A549 (cell line): ENCODE measurements at regions not wholly inside any gene's neighbourhood (a gene's known extent, or its start where the extent isn't known, plus 50 kb on each side); places are given as distances from the start of the nearest gene placed in this dataset.

Experiments used
- ATAC-seq, 2 experiments: fragments of 200-7000 bp in 1 of 2; fragments of >200 bp in 1 of 2; cut with Nextera tagmentation in 1 of 2; cut with Tn5 transposase in 1 of 2; 3 replicates each; pipeline versions ENCODE4 v1.8.0 to v1.9.1; 2018 to 2020; ENCODE audit warnings: mild to moderate bottlenecking in 1 of 2, moderate library complexity in 1 of 2
- CTCF ChIA-PET: fragments of 300-600 bp; sonication (Branson Sonifier 250); formaldehyde crosslinking; extraction: SDS; loops from one replicate; lab custom pipeline; 2021; ENCODE audit warnings: antibody characterized with exemption, inconsistent platforms; lab: Yijun Ruan, JAX
- POLR2A ChIA-PET: fragments of 350-600 bp; formaldehyde crosslinking; extraction: SDS; loops from one replicate; lab custom pipeline; 2021; ENCODE audit warnings: antibody characterized with exemption, inconsistent platforms; lab: Yijun Ruan, JAX
- DNase-seq, 2 experiments: peaks; one replicate each; pipeline versions ENCODE4 v3.0.0 to v3.0.0-alpha.2; 2011 to 2016; ENCODE audit warnings: low read depth in 1 of 2, low spot score in 1 of 2
- FAIRE-seq: peaks from 2 replicates; lab custom pipeline; 2011; peaks lifted over from hg19 to GRCh38; lab: Jason Lieb, UNC
- H3K27ac ChIP-seq, 2 experiments: fragments of >200 bp; sonication (Bioruptor Twin); formaldehyde crosslinking; 3 replicates each; pipeline ENCODE4 v1.5.1; 2016 to 2017
- H3K4me1 ChIP-seq: fragments of >200 bp; sonication (Bioruptor Twin); formaldehyde crosslinking; 3 replicates; pipeline ENCODE4 v1.6.1; 2016
- H3K4me2 ChIP-seq: fragments of >200 bp; sonication (Bioruptor Twin); formaldehyde crosslinking; 3 replicates; pipeline ENCODE4 v1.6.1; 2016
- H3K4me3 ChIP-seq: fragments of >200 bp; sonication (Bioruptor Twin); formaldehyde crosslinking; 3 replicates; pipeline ENCODE4 v1.5.1; 2016
- H3K9me3 ChIP-seq: fragments of >200 bp; sonication (Bioruptor Twin); formaldehyde crosslinking; 3 replicates; pipeline ENCODE4 v1.6.1; 2016
- BCL3 ChIP-seq: fragments of >200 bp; sonication (Bioruptor Twin); formaldehyde crosslinking; IDR thresholded peaks from 3 replicates; pipeline ENCODE4 v1.6.1; 2016
- CBX8 ChIP-seq: fragments of 200-600 bp; sonication (generic); IDR thresholded peaks from 2 replicates; pipeline ENCODE4 v1.6.1; 2016
- CEBPB ChIP-seq, 2 experiments: fragments of >200 bp in 1 of 2; sonication (Bioruptor Twin) in 1 of 2; formaldehyde crosslinking in 1 of 2; IDR thresholded peaks; 2 replicates each; pipeline ENCODE4 v1.6.1; 2012 to 2016
- CHD2 ChIP-seq: fragments of 150-350 bp; IDR thresholded peaks from 2 replicates; pipeline ENCODE4 v1.6.1; 2014; ENCODE audit warnings: low read length; ENCODE audit not compliant: partially characterized antibody
- CHD4 ChIP-seq: fragments of 200-600 bp; sonication (generic); IDR thresholded peaks from 2 replicates; pipeline ENCODE4 v1.6.1; 2016; ENCODE audit warnings: antibody characterized with exemption, mild to moderate bottlenecking, borderline replicate concordance
- EHF ChIP-seq: fragments of 250-450 bp; sonication (Bioruptor Pico); IDR thresholded peaks from 2 replicates; pipeline ENCODE4 v1.5.0; 2020; ENCODE audit warnings: mild to moderate bottlenecking
- EP300 ChIP-seq, 2 experiments: fragments of >200 bp; sonication (Bioruptor Twin); formaldehyde crosslinking; IDR thresholded peaks; 2 replicates in 1 of 2; 3 replicates in 1 of 2; pipeline ENCODE4 v1.6.1; 2016 to 2017
- FOXS1 ChIP-seq: fragments of 250-450 bp; sonication (Bioruptor Pico); IDR thresholded peaks from 2 replicates; pipeline ENCODE4 v1.5.0; 2020; ENCODE audit warnings: mild to moderate bottlenecking, moderate library complexity
- GATA3 ChIP-seq: IDR thresholded peaks from 2 replicates; pipeline ENCODE4 v1.6.1; 2012; ENCODE audit warnings: borderline replicate concordance
- HES2 ChIP-seq: fragments of >200 bp; sonication (Bioruptor Twin); formaldehyde crosslinking; IDR thresholded peaks from 2 replicates; pipeline ENCODE4 v1.6.1; 2016
- HEYL ChIP-seq: fragments of 250-450 bp; sonication (Bioruptor Pico); IDR thresholded peaks from 2 replicates; pipeline ENCODE4 v1.8.0; 2021; ENCODE audit warnings: mild to moderate bottlenecking, moderate library complexity
- JUNB ChIP-seq: fragments of >200 bp; sonication (Bioruptor Twin); formaldehyde crosslinking; IDR thresholded peaks from 2 replicates; pipeline ENCODE4 v1.6.1; 2016
- KDM1A ChIP-seq: fragments of 200-600 bp; sonication (generic); IDR thresholded peaks from 2 replicates; pipeline ENCODE4 v1.6.1; 2016; ENCODE audit warnings: low read depth, mild to moderate bottlenecking
- KDM5A ChIP-seq: fragments of 200-600 bp; sonication (generic); IDR thresholded peaks from 2 replicates; pipeline ENCODE4 v1.6.1; 2016; ENCODE audit warnings: antibody characterized with exemption, mild to moderate bottlenecking
- NFE2L2 ChIP-seq: fragments of 150-350 bp; conservative IDR thresholded peaks from 2 replicates; pipeline ENCODE4 v1.6.1; 2014; ENCODE audit warnings: low read length
- PBX3 ChIP-seq: IDR thresholded peaks from 2 replicates; pipeline ENCODE4 v1.6.1; 2012
- POLR2AphosphoS2 ChIP-seq: conservative IDR thresholded peaks from 2 replicates; pipeline ENCODE4 v1.6.1; 2012; ENCODE audit warnings: low read length, improper control_type of control experiment, inconsistent platforms
- REST ChIP-seq: fragments of 200-600 bp; sonication (generic); IDR thresholded peaks from 2 replicates; pipeline ENCODE4 v1.6.1; 2016; ENCODE audit warnings: antibody characterized with exemption, mild to moderate bottlenecking, moderate library complexity
- RFX5 ChIP-seq: fragments of 450-650 bp; IDR thresholded peaks from 2 replicates; pipeline ENCODE4 v1.7.1; 2014; ENCODE audit warnings: antibody characterized with exemption, mild to moderate bottlenecking, moderate library complexity
- RNF2 ChIP-seq: fragments of 200-600 bp; sonication (generic); IDR thresholded peaks from 2 replicates; pipeline ENCODE4 v1.6.1; 2016; ENCODE audit warnings: low read depth, mild to moderate bottlenecking, antibody characterized with exemption, moderate library complexity, borderline replicate concordance
- SMC3 ChIP-seq: fragments of >200 bp; sonication (Bioruptor Twin); formaldehyde crosslinking; IDR thresholded peaks from 3 replicates; pipeline ENCODE4 v1.6.1; 2018; ENCODE audit warnings: inconsistent platforms
- TP53 ChIP-seq: fragments of 250-450 bp; sonication (Bioruptor Pico); IDR thresholded peaks from 2 replicates; pipeline ENCODE4 v1.5.0; 2021; ENCODE audit warnings: mild to moderate bottlenecking, moderate library complexity
- USF2 ChIP-seq: fragments of 450-650 bp; IDR thresholded peaks from 2 replicates; pipeline ENCODE4 v1.6.1; 2014; ENCODE audit warnings: antibody characterized with exemption
- ZNF302 ChIP-seq: fragments of 250-450 bp; sonication (Bioruptor Pico); IDR thresholded peaks from 2 replicates; pipeline ENCODE4 v1.9.0; 2021; ENCODE audit warnings: inconsistent platforms, mild to moderate bottlenecking, moderate library complexity
- WGBS: methylation state at CpG from one replicate; pipeline ENCODE4 v1.1.6; 2017; ENCODE audit errors: missing lambda C conversion rate; 5-methylcytosine and 5-hydroxymethylcytosine counted together

GRCh38 chr13:26989261-26989956 lies 182.2 kb downstream of the USP12 start:
- Histone ChIP-seq H3K4me3 (no peak overlapping the region), H3K9me3 (no peaks in the 10 kb centered on the region), H3K27ac (peak overlapping the region in 1 of 2 experiments; percentile 77; a peak in 3 of 6 replicates), H3K4me1 (peaks cover 58% of the 10 kb centered on the region), H3K4me2 (no peak overlapping the region)
- ATAC-seq, result no peak
- POLR2A ChIA-PET, result no interaction called here
- CTCF ChIA-PET, result interaction anchor here (0.7 to 12.8 kb wide), 5 partner anchors 17 to 995 kb away, joined by 3 to 220 read pairs (median 3); no protein-coding TSS in a partner anchor
- WGBS, result 84% methylated on average over 15 of the region's 15 CpGs
- FAIRE-seq, result no peak
- TF ChIP-seq EHF (CRISPR knock-in tag) (no peak), JUNB (no peak), FOXS1 (no peak), SMC3 (no peak), REST (no peak), CHD2 (no peak), KDM5A (no peak), HES2 (no peak), EP300 (IDR thresholded peaks at IDR 0.05) (no peak), HEYL (CRISPR knock-in tag) (no peak), ZNF302 (CRISPR knock-in tag) (no peak), KDM1A (no peak), NFE2L2 (no peak), CBX8 (no peak), GATA3 (no peak), POLR2AphosphoS2 (no peak), RNF2 (no peak), PBX3 (no peak), RFX5 (no peak)
- no peak for DNase-seq

GRCh38 chr13:26988059-26988769 lies 183.4 kb downstream of the USP12 start:
- 12% methylated on average over 6 of the region's 6 CpGs for WGBS
- no peak overlapping the region for H3K4me3 ChIP-seq
- ATAC-seq (peak; percentile 22 to 29; a peak in 3 of 6 replicates), DNase-seq (peak in 1 of 2 experiments; percentile 39), FAIRE-seq (no peak)
- POLR2A ChIA-PET, result no interaction called here
- CTCF ChIA-PET, result interaction anchor here (0.7 to 12.8 kb wide), 10 partner anchors 12 to 996 kb away, joined by 3 to 220 read pairs (median 4); no protein-coding TSS in a partner anchor
- H3K4me2 ChIP-seq, result peak overlapping the region; percentile 64
- H3K27ac ChIP-seq, result peak overlapping the region; percentile 38 to 77; a peak in 4 of 6 replicates
- H3K9me3 ChIP-seq, result no peaks in the 10 kb centered on the region
- peaks cover 70% of the 10 kb centered on the region for H3K4me1 ChIP-seq
- TF ChIP-seq CHD2 (no peak), TP53 (no peak), RFX5 (no peak), KDM5A (no peak), BCL3 (no peak), USF2 (no peak), REST (no peak), HEYL (CRISPR knock-in tag) (no peak), CEBPB (IDR thresholded peaks at IDR 0.05) (0 out of 4 replicates have a peak, but pooled peaks of 1 of the 2 experiments have one; percentile 11), HES2 (no peak), CHD4 (no peak), EP300 (IDR thresholded peaks at IDR 0.05) (peak in 1 of 2 experiments; percentile 17; a peak in 1 of 5 replicates), CBX8 (no peak)
